ENCODE measurements at regions not wholly inside any gene's neighbourhood (a gene's known extent, or its start where the extent isn't known, plus 50 kb on each side); places are given as distances from the start of the nearest gene placed in this dataset.

DNA sequence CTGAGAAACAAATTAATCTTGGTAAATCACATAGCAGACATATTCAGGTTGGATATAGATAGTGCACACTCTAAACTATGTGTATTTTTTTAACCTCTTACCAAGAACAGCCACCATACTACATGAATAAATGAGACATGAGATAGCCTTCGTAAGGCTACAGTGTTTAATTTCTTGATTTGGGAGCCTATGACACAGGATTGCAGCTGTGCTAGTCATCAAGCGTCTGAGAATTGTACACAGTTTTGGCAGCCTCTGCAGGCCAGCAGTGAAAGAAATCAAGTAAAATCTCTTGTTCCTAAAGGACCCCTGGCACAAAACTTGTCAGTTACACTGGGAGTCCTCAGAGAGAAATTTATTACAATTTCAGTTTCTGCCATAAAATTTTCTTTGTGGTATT, 236.1 kb downstream of the C12orf50 start:
- DNase-seq (ENCODE audit: low spot score) = no peak

DNA sequence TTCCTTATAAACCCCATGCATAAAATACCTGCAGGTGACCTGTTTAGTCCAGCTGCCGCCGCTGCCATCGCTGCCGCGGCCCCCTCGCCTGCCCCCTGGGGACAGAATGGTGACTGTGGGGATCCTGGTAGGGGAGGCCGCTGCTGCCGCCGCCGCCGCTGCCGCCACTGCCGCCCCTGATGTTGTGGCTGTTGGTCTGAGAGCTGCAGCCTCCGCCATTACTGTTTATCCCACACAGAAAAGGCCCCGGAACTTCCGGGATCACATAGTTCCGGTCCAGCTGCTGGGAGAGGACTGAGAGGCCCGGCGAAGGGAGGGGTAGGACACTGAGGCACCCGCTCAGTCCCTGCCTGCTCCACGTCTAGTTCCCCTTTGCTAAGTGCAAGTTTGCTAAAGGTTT, 244.9 kb downstream of the C12orf50 start:
- DNase-seq (ENCODE audit: low spot score) = no peak

DNA sequence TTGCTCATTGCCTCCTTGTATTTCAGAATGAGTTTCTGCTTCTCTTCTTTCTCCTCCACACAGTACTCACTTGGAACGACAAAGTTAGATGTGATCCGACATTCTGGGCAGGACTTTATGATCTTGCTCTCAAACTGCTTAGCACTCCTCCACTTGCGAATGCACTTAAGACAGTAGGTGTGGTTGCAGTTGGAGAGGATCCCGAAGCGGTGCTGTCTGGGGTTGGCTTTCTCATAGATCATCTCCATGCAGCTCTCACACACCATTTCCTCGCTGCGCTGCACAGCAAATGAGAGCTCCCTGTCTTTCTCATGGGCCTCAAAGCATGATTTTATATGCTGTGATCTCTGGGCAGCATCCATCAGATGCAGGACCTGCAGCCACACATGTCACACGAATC, 245.7 kb downstream of the C12orf50 start:
- no peak for DNase-seq (ENCODE audit: low spot score)

DNA sequence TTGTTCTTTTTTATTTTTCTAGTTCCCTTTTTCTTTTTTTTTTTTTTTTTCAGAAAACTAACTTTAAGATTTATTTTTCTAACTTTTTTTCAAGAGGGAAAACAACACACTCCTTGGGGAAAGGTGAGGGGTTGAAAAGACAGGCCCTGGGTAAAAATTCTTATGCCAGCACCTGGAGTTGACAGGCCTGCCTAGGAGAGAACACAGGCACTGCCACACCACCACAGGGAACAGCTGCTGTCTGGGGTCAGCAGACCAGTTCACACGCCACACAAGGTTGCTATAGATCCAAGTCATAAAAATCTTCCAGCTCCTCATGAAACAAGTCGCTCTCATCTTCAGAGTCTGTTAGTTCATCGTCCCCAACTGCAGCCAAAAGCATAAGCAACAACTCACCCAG, 246.4 kb downstream of the C12orf50 start:
- DNase-seq (ENCODE audit: low spot score) = no peak

DNA sequence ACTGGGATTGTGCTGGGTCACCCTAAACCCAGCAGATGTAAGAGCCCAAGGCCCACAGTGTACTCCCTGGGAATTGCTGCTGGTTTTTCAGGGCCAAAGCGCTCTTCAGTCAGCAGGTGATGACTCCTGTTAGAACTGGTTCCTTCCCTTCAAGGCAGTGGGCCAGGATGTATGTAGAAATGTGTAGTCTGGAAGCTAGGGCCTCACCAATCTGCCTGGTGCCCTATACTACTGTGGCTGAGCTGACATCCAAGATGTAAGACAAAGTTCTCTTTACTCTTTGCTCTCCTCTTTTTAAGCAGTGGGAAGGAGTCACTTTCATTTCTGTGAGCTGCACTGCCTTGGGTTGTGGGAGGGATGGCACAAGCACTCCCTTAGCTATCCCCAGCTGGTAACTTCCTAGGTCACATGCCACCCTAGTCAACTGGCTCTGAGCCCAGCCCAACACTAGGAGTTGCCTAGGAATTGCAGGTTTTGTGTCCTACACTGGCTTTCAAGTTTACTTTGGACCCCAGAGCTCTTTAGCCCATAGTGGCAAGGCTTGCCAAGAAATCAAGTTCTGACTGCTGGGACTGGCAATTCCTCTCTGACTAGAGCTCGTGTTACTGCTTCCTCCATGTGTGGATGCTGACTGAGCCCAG, 249.2 kb downstream of the C12orf50 start:
- DNase-seq (ENCODE audit: low spot score) = no peak

DNA sequence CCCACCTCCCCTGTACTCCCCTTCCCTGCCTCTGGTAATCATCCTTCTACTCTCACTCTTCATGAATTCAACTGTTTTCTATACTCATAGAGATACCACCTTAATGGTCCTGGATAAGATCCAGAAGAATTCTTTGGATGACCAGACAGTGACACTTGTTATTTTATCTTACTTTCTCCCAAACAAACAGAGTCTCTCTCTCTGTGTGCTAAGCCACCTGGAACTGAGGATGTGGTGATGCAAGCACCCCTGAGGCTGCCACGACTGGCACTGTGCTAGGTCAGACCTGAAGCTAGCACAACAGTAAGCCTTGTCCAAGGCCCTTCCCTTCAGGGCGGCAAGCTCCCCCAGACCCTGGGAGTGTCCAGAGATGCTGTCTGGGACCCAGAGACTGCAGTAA, 250.2 kb downstream of the C12orf50 start:
- no peak for DNase-seq (ENCODE audit: low spot score)

DNA sequence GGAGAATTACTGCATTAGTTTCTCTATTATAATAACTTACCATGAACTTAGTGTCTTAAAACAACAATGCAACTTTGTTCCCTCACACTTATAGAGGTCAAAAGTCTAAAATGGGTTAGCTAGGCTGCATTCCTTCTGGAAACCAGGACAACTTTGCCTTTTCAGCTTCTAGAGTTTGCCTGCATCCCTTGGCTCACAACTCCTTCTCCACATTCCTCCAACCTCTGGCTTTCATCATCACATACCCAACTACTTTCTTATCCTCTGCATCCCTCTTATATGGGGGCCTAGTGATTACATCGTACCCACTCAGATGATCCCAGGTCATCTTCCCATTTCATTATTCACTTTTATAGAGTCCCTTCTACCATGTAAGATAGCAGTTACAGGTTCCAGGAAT, 251.1 kb downstream of the C12orf50 start:
- no peak for DNase-seq (ENCODE audit: low spot score)

DNA sequence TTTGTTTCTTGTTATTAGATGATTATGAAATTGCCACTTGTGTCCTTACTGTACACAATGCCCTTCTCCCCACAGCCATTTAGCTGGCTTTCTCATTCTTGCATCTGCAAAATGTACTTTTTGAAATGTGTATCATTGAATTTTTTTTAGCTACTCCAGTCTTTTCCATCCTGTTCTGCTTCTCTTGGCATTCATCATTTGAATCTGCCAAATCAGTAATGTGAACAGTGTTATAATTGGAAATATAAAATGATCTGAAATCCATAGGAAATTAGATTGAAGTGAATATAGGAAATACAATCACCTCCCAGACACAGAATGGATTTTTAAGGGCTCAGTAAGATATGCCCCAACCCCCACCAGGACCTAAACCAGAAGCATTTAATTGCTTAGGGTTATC, 253.4 kb downstream of the C12orf50 start:
- DNase-seq (ENCODE audit: low spot score) = no peak

DNA sequence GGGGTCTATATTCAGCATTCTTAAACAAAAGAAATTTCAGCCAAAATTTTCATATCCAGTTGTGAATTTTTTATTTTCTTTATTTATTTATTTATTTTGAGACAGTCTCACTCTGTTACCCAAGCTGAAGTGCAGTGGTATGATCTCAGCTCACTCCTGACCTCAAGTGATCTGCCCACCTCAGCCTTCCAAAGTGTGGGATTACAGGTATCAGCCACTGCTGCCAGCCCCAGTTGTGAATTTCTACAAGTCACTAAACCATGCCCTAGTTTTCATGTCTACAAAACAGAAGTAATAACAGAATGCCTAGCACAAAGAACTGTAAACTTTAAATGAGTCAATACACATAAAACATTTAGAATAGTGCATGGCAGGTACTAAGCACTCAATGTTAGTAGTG, 254.2 kb downstream of the C12orf50 start:
- DNase-seq (ENCODE audit: low spot score) = no peak

DNA sequence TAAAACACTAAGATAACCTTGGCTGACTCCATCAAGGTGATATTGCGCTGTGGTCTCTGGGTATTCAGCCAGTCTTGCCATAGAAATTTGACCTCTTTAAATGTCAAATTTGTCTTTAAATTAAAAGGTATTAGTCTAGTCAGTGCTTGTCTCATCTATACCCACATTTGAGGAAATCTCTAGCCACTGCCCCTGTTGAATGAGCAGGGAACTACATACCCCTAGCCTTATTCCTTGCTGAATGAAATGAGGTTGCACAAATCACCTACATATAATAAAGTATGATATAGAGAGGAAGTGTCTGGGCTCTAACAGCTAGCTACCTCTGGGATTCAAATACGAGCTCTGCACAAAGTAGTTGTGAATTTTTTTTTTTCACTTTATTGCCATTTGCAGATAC, 256.8 kb downstream of the C12orf50 start:
- no peak for DNase-seq (ENCODE audit: low spot score)

DNA sequence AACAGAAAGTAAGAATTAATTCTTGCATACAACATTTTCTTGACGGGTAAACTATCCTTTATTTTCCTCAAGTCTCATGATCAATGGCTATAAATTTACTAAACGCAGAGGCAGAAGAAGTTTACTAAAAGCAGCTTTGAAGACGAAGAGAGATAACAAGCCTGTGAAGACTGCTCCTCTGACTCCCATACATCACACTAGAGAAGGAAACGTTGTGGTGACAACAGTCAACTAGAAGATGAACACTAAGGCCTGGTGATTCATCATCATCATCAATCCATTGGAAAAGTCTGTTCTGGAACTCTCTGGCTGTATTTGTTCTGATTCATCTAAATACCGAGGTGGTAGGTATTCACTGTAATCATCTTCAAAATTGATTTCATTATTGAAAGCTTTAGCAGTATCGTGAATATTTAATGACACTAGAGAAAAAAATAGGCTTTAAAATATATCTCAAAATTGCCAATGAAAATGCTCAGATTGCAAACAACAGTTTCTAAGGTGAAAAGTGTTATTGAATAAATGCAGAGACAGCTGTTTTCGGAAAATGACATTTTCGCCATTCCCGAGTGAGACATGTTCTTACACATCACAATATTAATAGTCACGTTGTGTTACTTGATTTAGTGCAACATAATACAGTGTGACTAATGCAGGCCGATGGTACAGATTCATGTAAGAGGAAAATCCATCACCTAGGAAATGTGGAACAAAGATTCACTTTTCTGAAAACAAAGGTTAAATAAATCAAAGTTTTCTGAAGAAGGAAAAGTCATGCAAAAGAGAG, 260.5 kb downstream of the C12orf50 start:
- DNase-seq (ENCODE audit: low spot score) = no peak

DNA sequence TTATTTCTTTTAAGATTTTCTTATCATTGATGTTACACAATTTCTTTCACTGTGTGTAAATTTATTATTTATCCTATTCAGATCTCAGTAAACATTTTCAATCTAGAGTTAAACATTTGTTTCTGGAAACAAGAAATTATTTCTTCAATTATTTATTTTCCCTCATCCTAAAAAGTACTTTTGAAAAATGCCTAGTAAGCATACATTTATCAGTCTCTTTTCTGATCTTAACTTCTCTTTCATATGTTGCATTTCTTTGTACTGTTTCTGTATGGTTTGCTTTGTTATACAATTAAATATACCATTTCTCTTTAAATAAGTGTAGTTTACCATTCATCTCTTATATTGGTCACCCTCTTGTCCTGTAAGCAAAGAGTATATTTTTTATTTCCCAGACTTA, 263.2 kb downstream of the C12orf50 start:
- DNase-seq (ENCODE audit: low spot score) = no peak

DNA sequence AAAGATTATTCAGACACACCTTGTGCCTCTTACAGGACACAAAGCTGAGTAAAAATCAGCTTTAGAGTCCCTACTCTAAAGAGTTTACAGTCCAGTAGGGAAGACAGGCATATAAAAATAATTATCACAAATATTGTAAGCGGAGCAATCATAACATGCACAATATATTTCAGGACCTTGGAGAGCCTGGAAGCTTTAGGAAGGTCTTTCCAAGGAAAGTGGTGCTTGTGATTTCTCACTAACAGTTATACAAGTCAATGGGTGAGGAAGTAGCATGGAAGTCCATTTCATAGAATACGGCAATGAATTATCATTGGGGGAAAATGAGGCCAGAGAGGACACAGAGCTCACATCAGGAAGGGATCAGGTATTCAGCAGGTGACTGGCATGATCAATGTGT, 268.3 kb downstream of the C12orf50 start:
- DNase-seq (ENCODE audit: low spot score) = no peak

DNA sequence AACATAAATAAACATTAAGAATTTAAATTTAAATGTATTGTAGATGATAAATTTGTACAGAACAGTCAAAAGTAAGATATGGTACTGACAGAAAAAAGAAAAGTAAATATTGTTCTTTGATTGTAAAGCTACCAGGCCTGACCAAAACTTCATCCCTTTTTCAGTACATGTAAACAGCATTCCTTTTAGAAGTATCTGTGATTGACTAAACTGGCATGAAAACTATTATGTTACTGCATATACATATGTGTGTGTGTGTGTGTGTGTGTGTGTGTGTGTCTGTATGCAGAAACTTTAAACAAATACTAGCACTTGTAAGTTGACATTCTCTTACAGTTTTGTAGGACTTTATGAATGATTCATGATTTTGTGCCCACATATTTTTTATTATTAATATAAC, 270.9 kb downstream of the C12orf50 start:
- DNase-seq (ENCODE audit: low spot score) = no peak

DNA sequence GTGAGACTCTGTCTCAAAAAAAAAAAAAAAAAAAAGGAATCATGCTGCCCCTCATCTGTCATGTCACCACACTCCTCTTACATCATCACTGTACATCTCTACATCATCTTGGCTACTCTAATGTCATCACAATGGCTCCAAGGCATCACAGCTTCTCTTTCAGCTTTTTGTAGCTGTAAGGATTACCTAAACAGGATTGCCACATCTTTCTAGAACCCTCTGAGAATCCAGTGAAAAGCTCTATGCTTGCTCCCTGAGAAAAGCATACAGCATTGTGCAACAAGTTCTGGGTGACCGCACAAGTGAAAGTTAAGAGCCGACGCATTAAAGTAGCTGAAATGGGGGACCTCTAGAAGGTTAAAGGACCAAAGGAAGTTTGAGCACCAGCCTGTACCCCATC, 272.5 kb downstream of the C12orf50 start:
- no peak for DNase-seq (ENCODE audit: low spot score)

DNA sequence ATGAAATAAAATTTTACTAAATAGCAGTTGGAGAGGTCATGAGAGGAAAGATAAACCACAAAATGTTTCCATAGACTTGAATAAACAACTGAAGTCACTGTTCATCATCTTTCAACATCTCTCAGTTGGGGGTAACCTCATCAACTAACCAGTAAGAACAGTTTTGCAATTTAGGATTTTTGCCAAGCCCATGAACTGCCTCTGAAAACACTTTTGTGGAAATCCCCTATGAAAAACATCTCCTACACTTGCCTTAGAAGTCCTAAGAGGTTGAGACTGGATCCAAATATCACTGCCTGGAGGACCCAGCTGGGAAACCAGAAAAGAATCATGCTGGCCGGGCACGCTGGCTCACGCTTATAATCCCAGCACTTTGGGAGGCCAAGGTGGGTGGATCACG, 273.1 kb downstream of the C12orf50 start:
- no peak for DNase-seq (ENCODE audit: low spot score)

DNA sequence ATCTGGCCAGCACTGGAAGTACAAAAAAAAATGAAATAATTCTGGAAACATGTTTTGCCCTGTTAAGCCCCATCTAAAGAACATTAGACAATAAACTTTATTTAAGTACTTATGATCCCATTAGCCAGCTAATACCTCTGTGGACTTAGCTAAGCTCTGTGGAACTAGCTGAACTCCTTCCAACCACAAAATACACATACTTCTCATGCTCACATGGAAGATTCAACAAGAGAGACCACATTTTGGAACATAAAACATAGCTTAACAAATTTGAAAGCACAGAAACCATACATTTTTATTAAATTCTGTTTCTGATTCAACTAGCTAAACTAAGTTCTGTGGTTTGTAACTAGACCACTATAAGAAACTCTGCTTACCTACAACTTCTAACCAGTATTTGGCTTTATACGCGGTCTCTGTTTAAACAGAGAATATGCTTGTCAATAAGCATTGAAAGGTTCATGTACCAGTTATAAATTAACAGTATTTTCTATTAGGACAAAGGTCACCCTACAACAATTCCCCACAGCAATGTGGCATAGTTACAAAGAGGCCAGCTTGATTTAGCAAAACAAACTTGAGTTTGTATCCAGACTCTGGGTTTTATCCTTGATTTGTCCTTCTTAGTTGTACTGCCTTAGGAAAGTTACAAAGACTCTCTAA, 300.1 kb downstream of the C12orf50 start:
- no peak for DNase-seq (ENCODE audit: low spot score)

DNA sequence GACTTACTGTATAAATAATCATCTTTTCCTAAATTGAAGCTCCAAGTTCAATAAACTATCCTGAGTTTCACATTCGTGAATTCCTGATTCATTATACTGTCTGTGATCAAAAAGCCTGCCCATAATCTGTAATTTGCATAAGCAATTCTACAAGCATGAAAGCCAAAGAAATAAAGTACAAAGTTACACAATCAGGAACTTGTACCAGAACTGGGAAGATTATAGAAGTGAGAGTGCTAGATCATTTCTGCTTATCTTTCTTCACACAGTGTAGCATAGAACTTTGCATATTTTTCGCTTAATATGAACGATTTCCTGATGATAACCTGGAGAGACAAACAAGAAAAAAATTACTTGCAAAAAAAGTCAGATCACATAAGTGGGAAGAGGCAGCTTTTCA, 308.2 kb downstream of the C12orf50 start:
- DNase-seq (ENCODE audit: low spot score) = no peak

DNA sequence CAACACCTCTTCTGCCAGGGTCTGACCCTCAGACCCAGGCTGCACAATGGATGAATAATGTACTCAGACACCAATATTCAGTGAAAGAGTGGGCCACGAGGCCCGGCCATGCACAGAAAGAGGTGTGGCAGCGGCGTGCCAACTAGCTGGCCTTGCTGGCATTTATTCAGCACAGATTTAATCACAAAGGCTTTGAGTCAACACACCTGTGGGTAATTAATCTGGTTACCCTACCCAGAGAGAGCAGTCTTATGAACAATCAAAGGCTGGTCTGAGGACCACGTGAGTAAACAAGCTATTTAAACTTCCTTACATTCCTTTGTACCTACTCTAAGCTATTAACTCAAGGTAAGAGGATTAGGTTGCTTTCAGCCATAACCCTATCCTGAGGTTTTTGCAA, 324.8 kb downstream of the C12orf50 start:
- DNase-seq (ENCODE audit: low spot score) = no peak

DNA sequence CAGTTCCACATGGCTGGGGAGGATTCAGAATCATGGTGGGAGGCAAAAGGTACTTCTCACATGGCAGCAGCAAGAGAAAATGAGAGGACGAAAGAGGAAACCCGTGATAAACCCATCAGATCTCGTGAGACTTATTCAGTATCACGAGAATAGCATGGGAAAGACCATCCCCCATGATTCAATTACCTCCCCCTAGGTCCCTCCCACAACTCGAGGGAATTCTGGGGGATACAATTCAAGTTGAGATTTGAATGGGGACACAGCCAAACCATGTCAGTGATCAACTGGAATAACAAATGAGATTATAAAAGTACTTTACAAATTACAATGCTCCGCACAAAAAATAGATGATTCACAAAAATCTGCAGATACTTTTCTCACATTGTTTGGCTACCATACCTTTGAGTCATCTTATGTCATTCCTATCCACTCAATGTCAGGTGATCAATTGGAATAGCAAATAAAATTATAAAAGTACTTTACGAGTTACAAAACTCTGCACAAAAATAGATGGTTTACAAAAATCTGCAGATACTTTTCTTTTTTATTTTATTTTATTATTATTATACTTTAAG, 338.9 kb downstream of the C12orf50 start:
- no peak for DNase-seq (ENCODE audit: low spot score)

DNA sequence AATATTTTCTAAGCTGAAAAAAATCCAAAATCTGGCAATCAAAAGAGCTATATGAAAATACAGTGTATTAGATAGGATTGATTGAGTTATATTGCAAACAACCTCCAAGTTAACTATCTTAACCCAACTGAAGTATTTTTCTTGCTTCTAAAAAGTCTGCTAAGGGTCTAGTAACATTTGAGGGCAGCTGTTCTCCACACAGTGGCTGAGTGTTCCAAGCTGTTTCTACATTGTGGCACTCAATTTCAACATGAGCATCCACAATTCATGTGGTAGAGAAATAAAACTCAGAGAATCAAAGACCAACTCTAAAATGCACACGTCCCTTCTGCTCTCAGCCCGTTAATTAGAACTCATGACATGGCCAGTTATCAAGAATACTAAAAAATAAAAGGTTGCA, 340.0 kb downstream of the C12orf50 start:
- no peak for DNase-seq (ENCODE audit: low spot score)

DNA sequence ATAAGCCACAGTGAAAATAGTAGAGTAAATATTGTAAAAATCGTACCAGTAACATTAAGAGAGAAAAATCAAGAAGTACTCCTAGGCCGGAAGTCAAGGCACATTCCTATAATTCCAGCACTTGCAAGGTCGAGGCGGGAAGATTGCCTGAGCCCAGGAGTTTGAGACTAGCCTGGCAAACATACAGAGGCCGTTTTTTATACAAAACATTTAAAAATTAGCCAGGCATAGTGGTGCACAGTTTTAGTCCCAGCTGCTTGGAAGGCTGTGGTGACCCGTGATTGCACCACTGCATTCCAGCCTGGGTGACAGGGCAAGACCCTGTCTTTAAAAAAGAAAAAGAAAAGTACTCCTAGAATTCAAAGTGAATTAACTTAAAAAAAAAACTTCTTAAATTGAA, 341.8 kb downstream of the C12orf50 start:
- no peak for DNase-seq (ENCODE audit: low spot score)

DNA sequence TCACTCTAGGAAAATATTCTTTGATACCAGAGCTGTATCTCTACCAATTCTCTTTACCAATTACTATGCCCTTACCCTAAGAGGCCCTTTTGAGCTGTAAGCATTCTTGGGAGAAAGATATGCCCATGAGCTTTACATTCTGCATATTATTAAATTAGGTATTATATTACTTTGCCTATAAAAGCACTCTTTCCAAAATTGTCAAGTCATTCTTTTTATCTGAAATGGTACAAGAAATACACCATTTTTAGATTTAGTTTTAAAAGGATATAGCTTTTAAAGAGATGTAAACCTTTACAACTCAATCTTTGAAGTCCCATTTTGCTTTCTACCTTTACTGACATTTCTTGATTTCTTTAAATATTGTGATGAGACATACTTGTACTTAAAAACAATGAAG, 343.5 kb downstream of the C12orf50 start:
- DNase-seq (ENCODE audit: low spot score) = no peak

Data from hematopoietic multipotent progenitor cell treated with erythropoietin and hydrocortisone succinate and interleukin-3 and kit ligand, for 15 days (in vitro differentiated cells).